Right renal pelvis (tissue), 4 donors: ENCODE measurements at regions not wholly inside any gene's neighbourhood (a gene's known extent, or its start where the extent isn't known, plus 50 kb on each side); places are given as distances from the start of the nearest gene placed in this dataset.
"Not testable (repeated sequence)": the region's sequence is repeated elsewhere in the genome, so short reads cannot be mapped to it uniquely, and the experiment has no call there.

Source experiments
- DNase-seq, 4 donors: peaks; one replicate each; pipeline ENCODE4 v3.0.0-alpha.2; 2013; ENCODE audit warnings: low read depth in 4 of 4, low spot score in 3 of 4, missing footprints in 1 of 4

DNA sequence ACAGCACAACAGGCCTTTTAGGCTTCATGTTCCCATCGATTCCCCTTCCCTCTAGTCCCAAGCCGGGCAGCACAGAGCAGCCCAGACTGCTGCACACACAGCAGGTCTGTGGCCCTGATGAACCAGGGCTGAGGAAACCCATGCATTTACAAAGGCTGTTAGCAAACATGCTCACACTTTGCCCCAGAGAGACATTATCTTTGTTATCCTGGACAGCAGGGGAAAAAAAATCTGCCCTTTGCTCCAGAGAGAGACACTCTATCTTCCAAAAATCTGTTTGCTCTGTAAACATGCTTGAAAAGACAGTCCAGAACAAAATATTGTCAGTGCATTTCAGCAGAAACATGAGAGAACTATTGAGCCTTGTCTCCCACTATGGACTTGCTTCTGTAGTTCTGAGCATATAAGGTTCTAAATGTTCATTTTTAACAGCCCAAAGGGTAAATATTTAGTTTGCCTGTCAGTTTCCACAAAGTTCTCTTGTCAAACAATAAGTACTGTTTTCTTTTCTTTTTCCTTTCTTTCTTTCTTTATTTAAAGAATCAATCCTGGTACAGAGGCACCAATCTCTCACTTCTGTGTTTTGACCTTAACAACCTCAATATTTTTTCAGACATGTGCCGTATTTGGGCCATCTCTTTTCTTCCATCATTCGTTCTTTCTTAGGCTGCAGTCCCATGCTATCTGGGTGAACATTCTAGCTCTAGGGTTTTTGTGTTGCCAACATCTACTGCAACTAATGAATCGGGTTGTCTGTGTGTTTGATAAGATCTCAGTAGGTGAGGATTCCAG is 468.0 kb downstream of the EPM2A start:
- no peak for DNase-seq

DNA sequence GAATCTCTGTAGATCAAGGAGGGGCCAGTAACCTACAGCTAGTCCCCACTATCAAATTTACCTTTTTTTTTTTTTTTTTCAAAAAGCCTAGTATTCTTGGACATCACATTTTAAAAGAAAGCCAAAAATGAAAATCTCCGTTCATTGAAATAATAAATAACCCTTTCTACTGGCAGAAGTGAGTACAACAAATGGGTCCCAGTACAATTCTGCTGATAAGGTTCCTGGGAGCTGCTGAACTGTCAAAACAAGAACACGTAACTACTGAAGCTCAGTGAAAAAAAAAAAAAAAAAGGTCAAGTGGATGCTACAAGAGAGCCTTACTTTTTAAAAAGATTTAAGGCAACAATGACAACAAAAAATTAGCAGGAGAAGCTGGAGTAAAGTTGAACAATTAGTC is 464.9 kb downstream of the EPM2A start:
- no peak for DNase-seq

DNA sequence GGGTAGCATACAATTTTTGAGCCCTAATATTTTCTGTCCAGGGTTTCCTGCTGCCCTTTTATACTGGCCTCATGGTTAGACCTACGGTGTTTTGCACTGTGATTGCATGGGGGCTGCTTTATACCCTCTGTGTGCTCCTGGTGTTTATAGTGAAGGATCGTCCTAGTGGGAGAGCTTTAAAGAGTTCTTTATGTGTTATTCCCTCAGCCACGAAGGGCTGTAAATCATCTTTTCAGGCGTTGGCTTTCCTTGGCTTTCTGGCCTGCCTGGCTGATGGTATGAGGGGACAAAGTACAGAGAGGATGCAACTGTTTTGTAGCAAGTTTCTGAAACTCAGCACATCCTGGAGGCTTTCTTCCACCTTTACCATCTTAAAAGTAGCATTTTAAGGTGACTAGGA is 464.3 kb downstream of the EPM2A start:
- no peak for DNase-seq

DNA sequence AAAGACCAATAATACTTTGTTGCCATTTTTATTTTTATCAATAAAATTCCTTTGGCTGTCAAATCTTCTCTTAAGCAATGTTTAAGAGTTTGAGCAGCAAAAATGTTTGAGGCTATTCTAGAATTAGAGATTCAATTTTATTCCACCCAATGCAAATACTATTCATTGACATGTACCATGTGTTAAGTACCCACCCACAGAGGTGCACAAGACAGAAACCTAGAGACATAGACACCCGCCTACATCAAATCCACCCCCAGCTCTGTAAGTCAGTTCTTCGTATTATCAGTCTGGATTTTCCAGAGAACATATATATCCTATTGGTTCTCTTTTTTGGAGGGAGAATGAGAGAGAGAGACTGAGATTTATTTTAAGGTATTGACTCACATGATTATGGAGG is 463.7 kb downstream of the EPM2A start:
- no peak for DNase-seq

DNA sequence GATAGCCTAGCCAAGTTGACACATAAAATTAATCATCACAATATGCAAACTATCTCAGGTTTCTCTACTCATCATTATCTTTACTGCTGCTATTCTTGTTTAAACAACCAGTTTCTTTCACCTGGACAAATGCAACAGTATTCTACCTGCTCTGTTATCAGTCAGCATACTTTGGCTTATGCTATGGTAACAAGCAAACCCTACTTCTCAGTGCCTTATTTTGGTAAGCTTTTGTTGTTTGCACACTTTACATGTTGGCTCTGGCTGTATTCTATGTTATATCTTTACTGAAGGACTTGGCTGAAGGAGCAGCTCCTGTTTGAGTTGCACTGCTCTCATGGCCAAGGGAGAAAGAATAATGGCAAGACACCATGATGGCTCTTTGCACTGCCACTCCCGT is 463.1 kb downstream of the EPM2A start:
- no peak for DNase-seq

DNA sequence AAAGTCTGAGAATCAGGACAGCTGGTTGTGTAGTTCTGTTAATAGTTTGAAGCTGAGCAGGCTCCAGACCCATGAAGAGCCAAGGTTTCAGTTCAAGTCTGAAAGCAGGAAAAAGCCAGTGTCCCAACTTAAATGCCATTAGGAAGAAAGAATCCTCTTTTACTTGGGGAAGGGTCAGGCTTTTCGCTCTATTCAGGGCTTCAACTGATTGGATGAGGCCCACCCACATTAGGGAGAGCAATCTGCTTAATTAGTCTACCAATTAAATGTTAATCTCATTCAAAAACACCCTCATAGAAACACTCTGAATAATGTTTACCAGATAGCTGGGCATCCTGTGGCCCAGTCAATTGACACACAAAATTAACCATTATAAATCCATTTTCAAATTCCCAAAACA is 462.2 kb downstream of the EPM2A start:
- DNase-seq: no peak

DNA sequence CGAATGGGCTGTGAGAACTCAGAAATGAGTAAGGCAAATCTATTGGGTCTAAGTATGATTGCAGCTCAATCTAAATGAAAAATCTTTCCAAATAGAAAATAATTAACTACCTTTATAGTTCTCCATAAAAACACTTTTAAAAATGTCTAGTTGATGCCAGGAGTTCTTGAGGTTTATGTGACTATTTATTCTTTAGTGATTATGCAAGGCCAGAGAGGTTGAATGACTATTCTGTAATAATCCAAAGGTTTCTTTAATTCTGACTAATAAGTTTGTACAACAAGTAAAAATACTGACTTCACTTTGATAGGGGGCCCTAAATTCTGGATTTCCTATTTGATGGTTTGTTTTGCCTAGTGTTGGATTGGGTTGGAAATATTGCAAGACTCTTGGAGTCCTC is 461.2 kb downstream of the EPM2A start:
- no peak for DNase-seq

DNA sequence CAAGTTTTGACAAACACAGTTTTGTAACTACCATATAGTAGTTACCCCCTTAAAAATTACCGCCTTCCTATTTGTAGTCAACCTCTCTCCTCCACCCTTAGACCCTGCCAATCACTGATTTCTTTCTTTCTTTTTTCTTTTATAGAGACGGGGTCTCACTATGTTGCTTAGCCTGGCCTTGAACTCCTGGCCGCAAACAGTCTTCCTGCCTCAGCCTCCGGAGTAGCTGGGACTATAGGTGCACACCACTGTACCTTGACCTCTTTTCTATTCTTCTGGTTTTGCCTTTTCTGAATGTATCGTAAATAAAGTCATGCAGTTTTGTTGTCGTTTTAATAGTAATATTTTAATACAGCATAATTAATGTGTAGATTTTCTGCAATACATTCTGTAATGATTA is 460.3 kb downstream of the EPM2A start:
- DNase-seq: no peak

DNA sequence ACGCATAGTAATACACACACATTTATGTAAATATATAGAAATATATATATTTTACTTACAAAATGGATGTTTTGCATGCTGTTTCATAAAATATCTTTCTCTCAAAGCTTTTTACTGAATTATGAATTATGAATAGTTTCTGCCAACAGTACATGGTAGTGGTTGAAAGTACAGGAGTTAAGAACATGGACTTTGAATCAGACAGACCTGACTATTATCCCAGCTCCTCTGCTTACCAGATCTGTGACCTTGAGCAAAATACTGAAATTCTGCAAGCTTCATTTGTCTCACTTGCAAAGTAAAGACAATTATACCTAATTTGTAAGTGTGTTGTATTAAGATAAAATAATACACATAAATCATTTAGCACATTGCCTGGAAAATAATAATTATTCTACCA is 459.5 kb downstream of the EPM2A start:
- DNase-seq: no peak

DNA sequence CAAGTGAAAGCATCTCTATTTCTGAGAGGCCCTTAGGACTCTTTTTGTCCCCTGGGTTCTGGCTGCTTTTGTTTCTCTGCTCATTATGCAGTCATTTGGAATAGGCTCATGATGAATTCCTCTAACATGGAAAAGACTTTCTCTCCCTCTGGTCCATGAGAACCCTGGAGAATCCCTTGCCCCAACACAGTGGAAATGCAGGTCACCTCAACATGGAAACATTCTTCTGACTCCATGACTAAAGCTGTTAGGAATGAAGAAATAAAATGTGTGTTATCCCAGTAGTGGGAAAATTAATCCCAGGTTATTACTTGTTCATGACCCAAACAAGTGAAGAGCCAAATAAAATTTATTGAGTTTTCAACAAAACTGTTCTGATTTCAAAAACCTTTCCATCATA is 458.6 kb downstream of the EPM2A start:
- no peak for DNase-seq

DNA sequence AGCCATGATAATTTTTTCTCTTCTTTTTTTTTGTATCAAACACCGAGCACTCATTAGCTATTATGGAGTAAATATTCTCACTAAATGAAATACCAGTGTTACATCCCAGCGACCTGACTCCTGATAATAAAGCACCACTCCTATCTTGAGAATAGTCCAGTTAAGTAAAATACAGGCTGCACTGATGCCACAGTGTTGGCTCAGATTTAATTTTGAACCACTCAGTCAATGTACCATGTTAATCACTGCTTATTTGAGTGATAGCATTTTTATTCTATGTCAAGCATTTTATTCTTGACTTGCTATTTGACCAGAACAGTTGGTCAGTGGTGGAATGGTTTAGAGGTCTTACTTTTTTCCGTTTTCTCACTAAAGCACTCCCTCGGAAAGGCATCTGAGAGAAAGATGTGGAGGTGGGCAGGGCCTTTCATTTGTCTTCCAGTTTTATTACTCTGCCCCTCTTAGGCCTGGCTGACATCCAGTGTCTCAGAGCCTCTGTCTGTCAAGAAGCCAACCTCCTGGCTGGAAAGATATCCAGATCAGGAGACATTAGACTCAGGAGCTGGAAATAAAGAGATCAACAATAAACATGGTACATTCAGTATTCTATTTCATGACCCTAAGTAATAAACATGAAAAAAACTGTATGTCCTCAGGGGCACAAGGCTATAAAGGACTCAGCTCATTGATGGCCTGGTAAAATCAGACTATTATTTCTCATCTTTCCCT is 457.8 kb downstream of the EPM2A start:
- no peak for DNase-seq

DNA sequence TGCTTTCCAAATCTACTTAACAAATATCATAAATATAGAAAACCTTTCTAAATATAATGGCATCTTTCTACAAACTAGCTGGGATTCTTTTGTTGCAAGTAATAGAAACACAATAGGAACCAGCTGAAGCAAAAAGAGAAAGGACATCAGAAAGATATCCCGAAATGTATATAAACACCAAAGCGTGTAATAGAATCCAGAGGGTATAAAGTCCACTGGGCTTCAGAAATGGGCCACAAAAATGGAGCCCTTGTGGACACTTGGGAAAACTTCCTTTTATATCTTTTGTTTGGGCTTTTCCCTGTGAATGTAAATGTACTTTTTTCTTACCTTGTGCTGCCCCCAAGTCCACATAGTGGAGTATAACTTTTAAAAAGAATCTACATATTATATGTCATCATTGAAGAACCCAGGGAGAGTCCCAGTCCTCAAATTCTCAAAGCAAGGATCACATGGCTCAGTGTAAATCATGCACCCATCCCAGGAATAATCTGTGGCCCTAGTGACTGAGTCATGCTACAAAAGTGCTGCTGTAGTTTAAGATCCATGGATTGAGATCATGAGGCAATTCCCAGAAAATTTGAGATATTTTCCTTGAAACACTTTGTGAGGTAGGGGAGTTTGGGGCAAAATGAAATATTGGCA is 457.0 kb downstream of the EPM2A start:
- DNase-seq: no peak

DNA sequence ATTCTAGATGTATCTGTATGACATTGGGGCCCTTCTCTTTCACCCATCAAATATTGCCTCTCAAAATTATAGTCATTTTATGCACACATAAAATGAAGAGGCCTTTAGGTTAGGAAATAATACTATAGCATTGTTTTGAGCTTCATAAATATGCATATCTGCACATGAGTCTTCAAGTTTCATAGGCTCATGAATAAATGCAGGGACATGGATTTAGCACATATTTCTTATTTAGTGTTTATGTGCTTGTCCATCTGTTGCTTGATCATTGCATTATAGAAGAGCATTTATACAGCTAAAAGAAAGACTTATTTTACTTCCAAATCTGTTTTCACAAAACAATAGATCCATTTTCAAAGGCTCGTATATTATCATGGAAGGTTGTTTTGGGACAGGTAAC is 455.8 kb downstream of the EPM2A start:
- DNase-seq: no peak

DNA sequence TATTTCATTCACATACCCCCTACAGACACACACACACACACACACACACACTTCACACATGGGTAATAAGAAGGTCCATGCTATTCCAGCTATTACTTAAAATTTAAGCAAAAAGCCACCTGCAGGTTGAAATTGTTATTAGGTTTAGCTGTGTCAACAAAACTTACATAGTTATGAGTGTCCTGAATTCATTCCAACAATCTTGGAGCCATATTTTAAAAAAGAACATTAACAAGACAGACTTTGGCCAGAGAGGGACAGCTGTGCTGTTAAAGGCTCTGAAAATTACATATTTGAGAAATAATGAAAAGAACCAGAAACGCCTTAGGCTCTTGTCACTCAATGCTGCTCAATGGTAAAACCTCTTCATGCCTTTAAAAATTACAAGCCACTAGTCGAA is 455.3 kb downstream of the EPM2A start:
- DNase-seq: no peak

DNA sequence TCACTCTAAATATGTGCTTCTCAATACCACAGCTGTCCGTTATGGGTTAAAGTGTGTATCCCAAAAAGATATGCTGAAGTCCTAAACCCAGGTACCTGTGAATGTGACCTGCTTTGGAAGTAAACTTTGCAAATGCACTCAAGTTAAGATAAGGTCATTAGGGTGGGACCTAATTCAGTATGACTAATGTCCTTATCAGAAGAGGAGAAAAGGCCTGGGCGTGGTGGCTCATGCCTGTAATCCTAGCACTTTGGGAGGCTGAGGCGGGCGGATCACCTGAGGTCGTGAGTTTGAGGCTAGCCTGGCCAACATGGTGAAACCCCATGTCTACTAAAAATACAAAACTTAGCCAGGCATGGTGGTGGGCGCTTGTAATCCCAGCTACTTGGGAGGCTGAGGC is 452.1 kb downstream of the EPM2A start:
- not testable (repeated sequence) for DNase-seq

DNA sequence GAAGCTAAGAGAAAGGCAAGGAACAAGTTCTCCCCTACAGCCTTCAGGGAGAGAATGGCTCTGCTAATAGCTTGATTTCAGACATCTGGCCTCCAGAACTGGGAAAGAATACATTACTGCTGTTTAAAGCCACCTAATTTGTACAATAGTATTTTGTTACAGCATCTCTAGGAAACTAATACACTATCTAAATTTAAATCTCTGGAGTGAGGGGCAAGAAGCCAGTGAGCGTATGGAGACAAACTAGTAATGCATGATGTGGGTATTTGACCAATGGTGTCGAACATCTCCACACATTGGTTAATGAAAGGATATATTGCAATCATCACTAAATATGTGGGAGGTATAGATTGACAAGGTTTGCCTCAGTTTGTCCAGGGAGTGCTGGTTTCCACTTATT is 451.5 kb downstream of the EPM2A start:
- no peak for DNase-seq

DNA sequence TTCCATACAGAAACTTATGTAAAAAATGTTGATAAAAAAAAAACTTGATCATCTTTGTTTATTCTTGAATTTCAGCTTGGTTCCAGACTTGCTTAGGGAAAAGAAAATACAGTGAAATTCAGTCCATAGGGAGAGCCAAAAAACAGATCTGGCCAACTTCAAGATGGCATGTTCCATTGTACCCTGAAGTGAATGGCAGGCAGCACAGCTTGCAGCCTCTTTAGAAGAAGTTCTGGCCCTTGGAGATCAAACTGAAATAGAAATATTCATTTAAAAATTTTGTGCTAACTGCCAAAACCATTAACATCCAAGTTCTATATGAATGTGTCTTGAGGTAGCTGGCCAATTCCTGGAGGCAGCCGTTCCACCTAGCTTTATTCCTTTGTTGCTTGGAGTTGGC is 448.4 kb downstream of the EPM2A start:
- DNase-seq: no peak

DNA sequence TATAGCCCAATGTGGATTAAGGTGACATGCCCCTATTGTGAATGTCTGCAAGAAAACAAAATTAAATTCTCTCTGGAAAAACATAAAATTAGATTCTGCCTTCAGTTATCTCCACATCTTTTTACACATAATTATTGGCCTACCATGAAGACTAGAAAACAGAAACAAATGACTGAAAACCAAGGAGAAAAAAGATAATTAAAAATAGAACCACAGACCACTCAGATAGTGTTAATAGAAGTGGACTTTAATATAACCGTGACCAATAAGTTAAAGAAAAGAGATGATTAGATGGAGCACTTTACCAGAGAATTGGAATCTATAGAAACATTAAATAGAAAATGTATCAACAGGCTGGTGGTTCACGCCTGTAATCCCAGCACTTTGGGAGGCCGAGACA is 445.7 kb downstream of the EPM2A start:
- no peak for DNase-seq

DNA sequence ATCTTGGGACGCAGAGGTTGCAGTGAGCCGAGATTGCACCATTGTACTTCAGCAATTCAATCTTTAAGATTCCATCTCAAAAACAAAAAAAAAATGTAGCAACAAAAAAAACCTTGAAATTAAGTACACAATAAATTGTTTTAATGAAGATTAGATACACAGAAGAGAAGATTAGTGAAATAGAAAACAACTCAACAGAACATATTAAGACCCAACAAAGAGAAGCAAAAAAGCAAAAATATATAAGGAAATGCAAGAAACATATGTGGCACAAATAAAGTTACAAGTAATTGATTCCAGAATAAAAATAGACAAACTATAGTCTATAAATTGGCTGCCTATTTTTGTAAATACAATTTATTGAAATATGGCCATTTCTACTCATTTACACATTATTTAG is 445.2 kb downstream of the EPM2A start:
- DNase-seq: no peak

DNA sequence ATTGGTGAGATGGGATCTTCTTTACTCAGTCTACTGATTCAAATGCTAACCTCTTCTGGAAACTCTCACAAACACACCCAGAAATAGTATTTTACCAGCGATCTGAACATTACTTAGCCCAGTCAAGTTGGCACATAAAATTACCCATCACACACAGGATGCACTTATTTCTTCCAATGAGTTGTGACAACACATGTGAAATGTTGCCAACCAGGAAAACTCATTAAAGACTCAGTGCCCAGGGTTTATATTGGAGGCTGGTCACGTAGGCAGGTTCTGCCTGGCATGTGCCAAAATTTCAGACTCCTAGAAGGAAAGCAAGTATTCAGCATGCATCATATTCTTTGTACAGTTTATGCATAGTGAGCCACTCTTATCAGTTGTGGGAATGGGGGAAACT is 443.3 kb downstream of the EPM2A start:
- DNase-seq: no peak

DNA sequence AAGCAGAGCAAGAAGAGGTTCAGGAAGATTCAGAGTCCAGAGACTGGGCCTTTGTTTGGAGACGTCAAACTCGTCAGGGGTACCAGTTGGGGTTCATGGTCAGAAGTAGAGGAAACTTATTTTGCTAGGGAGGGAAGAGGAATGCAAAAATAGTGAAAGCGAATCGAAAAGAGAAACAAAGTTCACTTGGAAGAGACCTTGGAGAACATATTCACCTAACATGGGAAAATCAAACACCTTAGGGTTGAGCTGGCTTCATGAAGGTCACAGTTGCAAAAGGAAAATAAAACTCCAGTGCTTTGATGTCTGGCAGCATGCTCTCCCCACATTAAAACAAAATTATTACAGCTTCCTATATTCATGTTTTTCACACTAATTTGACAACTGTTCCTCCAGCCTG is 440.4 kb downstream of the EPM2A start:
- no peak for DNase-seq

DNA sequence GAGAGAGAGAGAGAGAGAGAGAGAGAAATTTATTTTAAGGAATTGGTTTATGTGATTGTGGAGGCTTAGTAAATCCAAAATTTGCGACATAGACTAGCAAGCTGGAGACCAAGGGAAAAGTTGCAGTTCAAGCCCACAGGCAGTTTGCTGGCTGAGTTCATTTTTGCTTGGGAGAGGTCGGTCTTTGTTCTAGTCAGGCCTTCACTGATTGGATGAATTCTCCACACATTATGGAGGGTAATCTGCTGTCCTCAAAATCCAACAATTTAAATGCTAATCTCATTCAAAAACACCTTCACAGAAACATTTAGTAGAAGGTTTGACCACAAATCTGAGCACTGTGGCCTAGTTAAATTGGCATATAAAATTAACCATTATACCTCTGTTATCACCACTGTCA is 439.6 kb downstream of the EPM2A start:
- DNase-seq: no peak
